Spleen (tissue), 7 donors: ENCODE measurements at regions not wholly inside any gene's neighbourhood (a gene's known extent, or its start where the extent isn't known, plus 50 kb on each side); places are given as distances from the start of the nearest gene placed in this dataset.

Experiments
- CTCF ChIP-seq, 11 experiments: fragments of 200-600 bp in 7 of 11; fragments of 450-650 bp in 4 of 11; sonication (generic) in 4 of 11; IDR thresholded peaks in 8 of 11; conservative IDR thresholded peaks in 3 of 11; 1 replicate in 7 of 11; 2 replicates in 4 of 11; pipeline versions ENCODE4 v1.4.0 to v1.8.0; 2016 to 2021; ENCODE audit warnings: antibody characterized with exemption in 11 of 11, inconsistent platforms in 4 of 11, mild to moderate bottlenecking in 1 of 11
- POLR2A ChIP-seq, 3 donors: fragments of 450-650 bp; IDR thresholded peaks; one replicate each; pipeline ENCODE4 v1.5.1; 2017; ENCODE audit warnings: antibody characterized with exemption in 3 of 3, mild to moderate bottlenecking in 1 of 3
- POLR2AphosphoS5 ChIP-seq, 3 donors: sonication (generic); formaldehyde crosslinking; IDR thresholded peaks; one replicate each; pipeline ENCODE4 v1.5.1; 2017; ENCODE audit warnings: antibody characterized with exemption in 3 of 3
- donor health status: DM: no; HTN: no; CAD: no; lungs with moderate emphysema.
- donor health status: DM: no; HTN: no; CAD: no.
- donor health status: DM: no; HTN: no; CAD: no.

- TF ChIP-seq CTCF (IDR thresholded peaks at IDR 0.05 in 8 of 11, conservative IDR thresholded peaks at IDR 0.05 in 3 of 11) (no peak), POLR2A (IDR thresholded peaks at IDR 0.05) (no peak), POLR2AphosphoS5 (IDR thresholded peaks at IDR 0.05) (no peak)
Observed at GRCh38 chr10:131571346-131571745, 259.8 kb upstream of the TCERG1L start.
